Mammary epithelial cell (primary cell): ENCODE measurements at regions not wholly inside any gene's neighbourhood (a gene's known extent, or its start where the extent isn't known, plus 50 kb on each side); places are given as distances from the start of the nearest gene placed in this dataset.
"Not testable (repeated sequence)": the region's sequence is repeated elsewhere in the genome, so short reads cannot be mapped to it uniquely, and the experiment has no call there.

ENCODE experiments used
- EZH2 ChIP-seq: IDR thresholded peaks from 2 replicates; pipeline ENCODE4 v1.6.1; 2012; ENCODE audit warnings: low read length, inconsistent platforms, borderline replicate concordance
- TF ChIP-seq, protein P1 (sequence below), 2 donors: IDR thresholded peaks in 1 of 2; conservative IDR thresholded peaks in 1 of 2; 2 replicates each; pipeline ENCODE4 v1.5.1; 2011 to 2012; ENCODE audit warnings: inconsistent platforms in 2 of 2, low read length in 2 of 2, mild to moderate bottlenecking in 2 of 2, control low read depth in 1 of 2, low read depth in 1 of 2; ENCODE audit not compliant: insufficient read depth in 1 of 2; ENCODE audit errors: extremely low read depth in 1 of 2

DNA sequence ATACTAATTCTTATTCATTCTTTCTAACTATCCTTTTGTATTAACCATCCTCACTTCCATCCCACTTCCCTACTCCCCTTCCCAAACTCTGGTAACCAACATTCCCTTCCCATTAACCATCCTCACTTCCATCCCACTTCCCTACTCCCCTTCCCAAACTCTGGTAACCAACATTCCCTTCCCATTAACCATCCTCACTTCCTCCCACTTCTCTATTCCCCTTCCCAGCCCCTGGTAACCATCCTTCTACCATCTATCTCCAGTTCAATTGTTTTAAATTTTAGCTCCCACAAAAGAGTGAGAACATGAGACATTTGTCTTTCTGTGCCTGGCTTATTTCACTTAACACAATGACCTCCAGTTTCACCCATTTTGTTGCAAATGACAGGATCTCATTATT lies 160.6 kb upstream of the NAMPT start:
- TF ChIP-seq, protein P1, sequence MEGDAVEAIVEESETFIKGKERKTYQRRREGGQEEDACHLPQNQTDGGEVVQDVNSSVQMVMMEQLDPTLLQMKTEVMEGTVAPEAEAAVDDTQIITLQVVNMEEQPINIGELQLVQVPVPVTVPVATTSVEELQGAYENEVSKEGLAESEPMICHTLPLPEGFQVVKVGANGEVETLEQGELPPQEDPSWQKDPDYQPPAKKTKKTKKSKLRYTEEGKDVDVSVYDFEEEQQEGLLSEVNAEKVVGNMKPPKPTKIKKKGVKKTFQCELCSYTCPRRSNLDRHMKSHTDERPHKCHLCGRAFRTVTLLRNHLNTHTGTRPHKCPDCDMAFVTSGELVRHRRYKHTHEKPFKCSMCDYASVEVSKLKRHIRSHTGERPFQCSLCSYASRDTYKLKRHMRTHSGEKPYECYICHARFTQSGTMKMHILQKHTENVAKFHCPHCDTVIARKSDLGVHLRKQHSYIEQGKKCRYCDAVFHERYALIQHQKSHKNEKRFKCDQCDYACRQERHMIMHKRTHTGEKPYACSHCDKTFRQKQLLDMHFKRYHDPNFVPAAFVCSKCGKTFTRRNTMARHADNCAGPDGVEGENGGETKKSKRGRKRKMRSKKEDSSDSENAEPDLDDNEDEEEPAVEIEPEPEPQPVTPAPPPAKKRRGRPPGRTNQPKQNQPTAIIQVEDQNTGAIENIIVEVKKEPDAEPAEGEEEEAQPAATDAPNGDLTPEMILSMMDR (conservative IDR thresholded peaks at IDR 0.05 in 1 of 2, IDR thresholded peaks at IDR 0.05 in 1 of 2; ENCODE audit: extremely low read depth in 1 of 2, insufficient read depth in 1 of 2, low read depth in 1 of 2, low read length in 2 of 2): not testable (repeated sequence)
- TF ChIP-seq EZH2: not testable (repeated sequence)
